ENCODE measurements at regions not wholly inside any gene's neighbourhood (a gene's known extent, or its start where the extent isn't known, plus 50 kb on each side); places are given as distances from the start of the nearest gene placed in this dataset.
"Not testable (repeated sequence)": the region's sequence is repeated elsewhere in the genome, so short reads cannot be mapped to it uniquely, and the experiment has no call there.

GRCh38 chr18:40366521-40366920, 1588.5 kb upstream of the PIK3C3 start:
- DNase-seq (ENCODE audit: low read depth), result no peak

- no peak for DNase-seq (ENCODE audit: low read depth)
Observed at GRCh38 chr18:40365526-40365925, 1589.5 kb upstream of the PIK3C3 start.

GRCh38 chr18:40360558-40360957, 1594.5 kb upstream of the PIK3C3 start:
- no peak for DNase-seq (ENCODE audit: low read depth)

- no peak for DNase-seq (ENCODE audit: low read depth)
Observed at GRCh38 chr18:40357536-40357935, 1597.5 kb upstream of the PIK3C3 start.

GRCh38 chr18:40356168-40356567, 1598.9 kb upstream of the PIK3C3 start:
- no peak for DNase-seq (ENCODE audit: low read depth)

- DNase-seq (ENCODE audit: low read depth), result peak; percentile 3
Observed at GRCh38 chr18:40355726-40356125, 1599.3 kb upstream of the PIK3C3 start.

- DNase-seq (ENCODE audit: low read depth), result no peak
Observed at GRCh38 chr18:40348196-40348595, 1606.8 kb upstream of the PIK3C3 start.

GRCh38 chr18:40347261-40347660, 1607.8 kb upstream of the PIK3C3 start:
- DNase-seq (ENCODE audit: low read depth), result no peak

GRCh38 chr18:40346146-40346545, 1608.9 kb upstream of the PIK3C3 start:
- no peak for DNase-seq (ENCODE audit: low read depth)

- DNase-seq (ENCODE audit: low read depth), result no peak
Observed at GRCh38 chr18:40341701-40342100, 1613.3 kb upstream of the PIK3C3 start.

GRCh38 chr18:40338284-40338683, 1616.8 kb upstream of the PIK3C3 start:
- no peak for DNase-seq (ENCODE audit: low read depth)

- DNase-seq (ENCODE audit: low read depth), result no peak
Observed at GRCh38 chr18:40326985-40327384, 1628.0 kb upstream of the PIK3C3 start.

GRCh38 chr18:40325988-40326387, 1629.0 kb upstream of the PIK3C3 start:
- DNase-seq (ENCODE audit: low read depth), result no peak

GRCh38 chr18:40314199-40314598, 1640.8 kb upstream of the PIK3C3 start:
- no peak for DNase-seq (ENCODE audit: low read depth)

- DNase-seq (ENCODE audit: low read depth), result no peak
Observed at GRCh38 chr18:40313030-40313642, 1641.9 kb upstream of the PIK3C3 start.

GRCh38 chr18:40307627-40308026, 1647.4 kb upstream of the PIK3C3 start:
- no peak for DNase-seq (ENCODE audit: low read depth)

- no peak for DNase-seq (ENCODE audit: low read depth)
Observed at GRCh38 chr18:40296717-40297413, 1658.2 kb upstream of the PIK3C3 start.

- DNase-seq (ENCODE audit: low read depth), result no peak
Observed at GRCh38 chr18:40292985-40293710, 1661.9 kb upstream of the PIK3C3 start.

GRCh38 chr18:40283560-40283959, 1671.5 kb upstream of the PIK3C3 start:
- DNase-seq (ENCODE audit: low read depth), result no peak

GRCh38 chr18:40281356-40281755, 1673.7 kb upstream of the PIK3C3 start:
- not testable (repeated sequence) for DNase-seq (ENCODE audit: low read depth)

- DNase-seq (ENCODE audit: low read depth), result no peak
Observed at GRCh38 chr18:40274618-40275196, 1680.3 kb upstream of the PIK3C3 start.

GRCh38 chr18:40272630-40273231, 1682.3 kb upstream of the PIK3C3 start:
- no peak for DNase-seq (ENCODE audit: low read depth)

Data from EH (cell line).